Stomach (tissue), 8 donors: ENCODE measurements at regions not wholly inside any gene's neighbourhood (a gene's known extent, or its start where the extent isn't known, plus 50 kb on each side); places are given as distances from the start of the nearest gene placed in this dataset.

Source experiments
- DNase-seq, 2 donors: peaks; one replicate each; pipeline versions ENCODE4 v3.0.0 to v3.0.0-alpha.2; 2013 to 2019
- H3K27ac ChIP-seq, 5 donors: fragments of 200-600 bp in 4 of 5; sonication (generic) in 4 of 5; one replicate each; pipeline ENCODE4 v1.5.1; 2013 to 2019; ENCODE audit warnings: mild to moderate bottlenecking in 1 of 5, moderate library complexity in 1 of 5
- H3K27me3 ChIP-seq, 3 donors: fragments of 200-600 bp; sonication (generic); one replicate each; pipeline ENCODE4 v1.5.1; 2017 to 2019; ENCODE audit warnings: mixed run types in 1 of 3
- H3K36me3 ChIP-seq, 4 donors: fragments of 200-600 bp; sonication (generic); 1 replicate in 3 of 4; 2 replicates in 1 of 4; pipeline ENCODE4 v1.5.1; 2016 to 2019
- H3K4me1 ChIP-seq, 4 donors: fragments of 200-600 bp; sonication (generic); one replicate each; pipeline ENCODE4 v1.5.1; 2016 to 2019
- H3K4me3 ChIP-seq, 4 donors: fragments of 200-600 bp; sonication (generic) in 3 of 4; one replicate each; pipeline ENCODE4 v1.5.1; 2016 to 2019; ENCODE audit warnings: mild to moderate bottlenecking in 1 of 4
- H3K9me3 ChIP-seq, 4 donors: fragments of 200-600 bp; sonication (generic); one replicate each; pipeline ENCODE4 v1.5.1; 2016 to 2019
- CTCF ChIP-seq, 7 experiments: fragments of 450-650 bp in 4 of 7; fragments of 200-600 bp in 3 of 7; sonication (generic) in 3 of 7; IDR thresholded peaks; one replicate each; pipeline ENCODE4 v1.5.1; 2016 to 2019; ENCODE audit warnings: antibody characterized with exemption in 7 of 7, control low read depth in 2 of 7, mild to moderate bottlenecking in 1 of 7
- EP300 ChIP-seq: sonication (generic); formaldehyde crosslinking; IDR thresholded peaks from one replicate; pipeline ENCODE4 v1.6.1; 2017; ENCODE audit warnings: antibody characterized with exemption
- POLR2A ChIP-seq, 4 donors: fragments of 450-650 bp; IDR thresholded peaks; one replicate each; pipeline ENCODE4 v1.6.1; 2016; ENCODE audit warnings: antibody characterized with exemption in 4 of 4, control low read depth in 2 of 4, mild to moderate bottlenecking in 1 of 4, moderate library complexity in 1 of 4
- POLR2AphosphoS5 ChIP-seq, 3 donors: sonication (generic); formaldehyde crosslinking; IDR thresholded peaks; one replicate each; pipeline ENCODE4 v1.6.1; 2016; ENCODE audit warnings: antibody characterized with exemption in 3 of 3
- WGBS, 5 donors: extraction: QIAGEN DNeasy Blood & Tissue Kit in 3 of 5; methylation state at CpG; one replicate each; pipeline versions ENCODE4 v1.1.5 to v1.1.7; 2013 to 2018; 5-methylcytosine and 5-hydroxymethylcytosine counted together
- intact Hi-C: fragments of 100-400 bp; cut with DNase I; formaldehyde crosslinking; loops from one replicate; pipeline ENCODE4 v1.15.1; 2023; ENCODE audit warnings: low total_unique reads
- donor health status: healthy with polysubstance abuse.
- donor health status: Bipolar disorder and iron deficiency.
- donor health status: healthy.

- intact Hi-C loops = no loop called here
- Histone ChIP-seq H3K36me3 (no peaks in the 10 kb centered on the region), H3K4me1 (no peaks in the 10 kb centered on the region), H3K4me3 (no peak overlapping the region), H3K9me3 (no peaks in the 10 kb centered on the region), H3K27ac (no peak overlapping the region), H3K27me3 (no peaks in the 10 kb centered on the region)
- WGBS, 5 donors = 44 to 76% (median 49%) methylated on average over 1 of the region's 1 CpG
- TF ChIP-seq POLR2A (IDR thresholded peaks at IDR 0.05) (no peak), POLR2AphosphoS5 (IDR thresholded peaks at IDR 0.05) (no peak), CTCF (IDR thresholded peaks at IDR 0.05) (no peak), EP300 (no peak)
- DNase-seq = no peak
These were observed 129.4 kb upstream of the ARSJ start for GRCh38 chr4:114108869-114109268.

GRCh38 chr4:114109776-114110175 lies 130.3 kb upstream of the ARSJ start:
- WGBS, 5 donors = 75 to 100% (median 91%) methylated on average over 1 of the region's 1 CpG
- intact Hi-C loops = no loop called here
- H3K27me3 ChIP-seq = no peaks in the 10 kb centered on the region
- H3K27ac ChIP-seq = no peak overlapping the region
- no peak overlapping the region for H3K4me3 ChIP-seq
- no peaks in the 10 kb centered on the region for H3K9me3 ChIP-seq
- no peaks in the 10 kb centered on the region for H3K36me3 ChIP-seq
- no peaks in the 10 kb centered on the region for H3K4me1 ChIP-seq
- TF ChIP-seq POLR2A (IDR thresholded peaks at IDR 0.05) (no peak), EP300 (no peak), CTCF (IDR thresholded peaks at IDR 0.05) (no peak), POLR2AphosphoS5 (IDR thresholded peaks at IDR 0.05) (no peak)
- DNase-seq = no peak

- H3K9me3 ChIP-seq = no peaks in the 10 kb centered on the region
- TF ChIP-seq EP300 (no peak), CTCF (IDR thresholded peaks at IDR 0.05) (no peak), POLR2AphosphoS5 (IDR thresholded peaks at IDR 0.05) (no peak), POLR2A (IDR thresholded peaks at IDR 0.05) (no peak)
- no peaks in the 10 kb centered on the region for H3K4me1 ChIP-seq
- H3K36me3 ChIP-seq = no peaks in the 10 kb centered on the region
- H3K27me3 ChIP-seq = no peaks in the 10 kb centered on the region
- intact Hi-C loops = no loop called here
- H3K27ac ChIP-seq = no peak overlapping the region
- no peak for DNase-seq
- 48 to 71% (median 67%) methylated on average over 2 of the region's 2 CpGs for WGBS, 5 donors
- H3K4me3 ChIP-seq = no peak overlapping the region
These were observed 136.1 kb upstream of the ARSJ start for GRCh38 chr4:114115526-114115925.

- no peaks in the 10 kb centered on the region for H3K9me3 ChIP-seq
- no peak for DNase-seq
- H3K36me3 ChIP-seq = no peaks in the 10 kb centered on the region
- TF ChIP-seq POLR2A (IDR thresholded peaks at IDR 0.05) = no peak
- TF ChIP-seq EP300 = no peak
- TF ChIP-seq CTCF (IDR thresholded peaks at IDR 0.05) = no peak
- no peak for TF ChIP-seq POLR2AphosphoS5 (IDR thresholded peaks at IDR 0.05)
- WGBS, 5 donors = 61 to 78% (median 67%) methylated on average over 2 of the region's 2 CpGs
- H3K4me3 ChIP-seq = no peak overlapping the region
- H3K4me1 ChIP-seq = no peaks in the 10 kb centered on the region
- intact Hi-C loops = no loop called here
- H3K27ac ChIP-seq = no peak overlapping the region
- no peaks in the 10 kb centered on the region for H3K27me3 ChIP-seq
These were observed 137.4 kb upstream of the ARSJ start for GRCh38 chr4:114116861-114117260.
